GM12878 (cell line): ENCODE measurements at regions not wholly inside any gene's neighbourhood (a gene's known extent, or its start where the extent isn't known, plus 50 kb on each side); places are given as distances from the start of the nearest gene placed in this dataset.

ENCODE experiments used
- CEBPB ChIP-seq, 2 experiments: fragments of 150-350 bp in 1 of 2; IDR thresholded peaks; 2 replicates each; pipeline ENCODE4 v1.6.1; 2012 to 2014; ENCODE audit warnings: low read depth in 2 of 2, low read length in 2 of 2, borderline replicate concordance in 1 of 2, inconsistent platforms in 1 of 2
- POLR2A ChIP-seq: IDR thresholded peaks from 2 replicates; pipeline ENCODE4 v1.6.1; 2011; ENCODE audit warnings: low read depth, mild to moderate bottlenecking, low read length
- TAF1 ChIP-seq: IDR thresholded peaks from 2 replicates; pipeline ENCODE4 v1.6.1; 2011; ENCODE audit warnings: mild to moderate bottlenecking, low read depth, low read length, borderline replicate concordance

- TF ChIP-seq CEBPB (IDR thresholded peaks at IDR 0.05; ENCODE audit: borderline replicate concordance in 1 of 2, low read depth in 2 of 2, low read length in 2 of 2) = no peak
- TF ChIP-seq TAF1 = no peak
- TF ChIP-seq POLR2A = no peak
These were observed 111.2 kb upstream of the BET1 start for GRCh38 chr7:94115316-94115715.
